Activated CD4-positive, alpha-beta T cell treated with anti-CD3 and anti-CD28 coated beads, Interleukin-2, amount 50 U/mL, for 4 hours (primary cell): ENCODE measurements at regions not wholly inside any gene's neighbourhood (a gene's known extent, or its start where the extent isn't known, plus 50 kb on each side); places are given as distances from the start of the nearest gene placed in this dataset.

Experiments
- DNase-seq, 2 experiments: peaks; one replicate each; pipeline ENCODE4 v3.0.0-alpha.2; 2020

DNA sequence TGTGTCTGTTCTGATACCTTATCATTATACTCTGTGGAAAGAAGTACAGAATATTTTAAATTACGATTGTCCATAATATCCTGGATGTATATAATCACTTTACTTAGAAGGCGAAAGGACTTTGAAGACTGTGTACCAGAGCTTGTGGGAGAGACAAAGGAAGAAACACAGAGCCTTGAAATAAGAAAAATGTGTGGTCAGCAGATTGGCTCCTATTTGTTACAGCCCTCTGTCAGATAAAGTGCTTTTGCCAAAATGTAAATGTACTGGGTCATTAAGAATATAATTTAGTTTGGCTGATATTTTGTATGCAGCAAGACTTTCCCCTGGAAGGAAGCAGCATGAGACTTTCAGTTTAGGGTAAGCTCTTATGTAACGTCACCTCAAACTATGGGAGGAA, 443.1 kb downstream of the CCDC85A start:
- no peak for DNase-seq

DNA sequence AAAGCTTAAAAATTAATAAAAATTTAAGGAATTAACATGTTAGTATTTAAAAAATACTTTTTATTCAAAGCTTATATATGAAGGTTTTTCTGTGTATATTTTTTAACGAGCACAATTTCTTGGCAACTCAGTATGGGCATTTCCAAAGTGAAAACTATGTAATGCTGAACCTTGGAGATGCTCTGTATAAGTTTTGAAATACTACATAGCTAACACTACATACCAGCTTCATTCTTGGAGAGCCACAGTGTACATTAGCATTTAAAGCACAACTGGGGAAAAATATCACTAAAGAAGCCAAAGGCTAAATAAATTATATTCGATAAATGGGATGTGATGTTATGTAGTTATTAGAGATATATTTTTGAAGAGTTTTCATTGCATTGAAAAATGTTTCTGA, 446.5 kb downstream of the CCDC85A start:
- no peak for DNase-seq

DNA sequence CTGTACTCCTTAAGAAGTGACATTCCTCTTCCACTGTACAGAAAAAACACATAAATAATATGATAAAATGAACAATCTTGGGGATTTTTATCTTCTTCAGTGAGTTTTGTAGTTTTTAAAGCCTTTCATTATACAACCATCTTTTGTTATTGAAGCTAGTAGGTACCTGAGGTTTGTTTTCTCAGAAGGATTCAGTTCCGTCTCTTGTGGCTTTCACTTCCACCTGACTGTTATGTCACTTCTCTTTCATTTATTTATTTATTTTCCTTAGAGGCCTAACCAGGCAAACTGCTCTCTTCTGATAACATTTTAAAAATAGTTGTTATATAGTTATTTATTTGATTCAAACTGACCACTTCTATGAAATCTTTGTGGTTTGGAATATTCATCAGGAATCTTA, 464.2 kb downstream of the CCDC85A start:
- DNase-seq: no peak

DNA sequence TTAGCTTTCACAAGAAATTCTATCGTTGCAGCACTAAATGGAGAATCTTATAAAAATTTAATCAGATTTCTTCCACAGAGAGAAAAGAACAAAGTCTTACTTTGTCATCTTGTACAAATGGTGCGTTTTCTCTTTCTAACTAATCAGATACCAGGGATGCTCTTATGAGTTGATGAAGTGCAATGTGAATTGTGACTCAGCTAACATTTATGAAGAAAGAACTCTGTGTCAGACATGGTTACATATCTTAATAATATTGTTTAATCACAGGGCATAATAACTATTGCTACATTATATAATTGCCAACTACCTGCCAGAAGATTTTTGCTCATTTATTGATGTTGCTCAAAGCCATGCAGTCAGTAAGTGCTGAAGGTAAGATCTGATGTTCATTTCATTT, 465.0 kb downstream of the CCDC85A start:
- no peak for DNase-seq

DNA sequence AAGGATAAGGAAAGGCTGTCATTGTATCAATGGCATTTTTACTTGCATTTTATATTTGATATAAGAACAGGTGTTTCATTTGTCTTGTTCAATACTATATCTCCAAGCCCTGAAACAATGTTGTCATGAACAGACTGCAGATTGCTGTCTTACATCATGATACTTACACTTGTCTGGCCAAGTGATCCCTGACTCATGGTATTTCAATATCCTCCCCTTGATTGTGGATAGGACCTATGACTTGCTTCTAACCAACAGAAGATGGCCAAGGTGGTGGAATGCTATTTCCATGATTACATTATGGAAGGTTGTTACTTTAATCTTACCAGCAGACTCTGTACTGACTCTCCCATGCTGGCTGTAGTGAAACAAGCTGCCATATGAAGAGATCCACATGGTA, 471.1 kb downstream of the CCDC85A start:
- DNase-seq: no peak

DNA sequence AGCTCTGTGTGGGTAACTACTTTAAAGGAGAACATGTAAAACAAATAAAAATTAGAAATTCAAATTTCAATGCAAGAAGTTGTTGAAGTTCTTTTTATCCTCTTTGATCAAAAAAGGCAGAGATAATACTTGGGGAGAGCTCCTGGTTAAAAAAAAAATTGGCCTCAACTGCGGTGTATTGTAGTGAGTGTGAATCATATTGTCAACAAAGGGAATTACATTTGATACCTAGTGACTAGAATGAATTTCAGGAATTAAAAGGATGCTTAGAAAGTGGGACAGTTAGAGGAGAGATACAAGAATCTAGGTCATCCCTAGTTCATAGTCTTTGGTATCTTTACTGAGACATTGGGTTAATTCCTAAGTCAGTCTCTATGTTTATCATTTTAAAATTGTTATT, 473.0 kb downstream of the CCDC85A start:
- no peak for DNase-seq

DNA sequence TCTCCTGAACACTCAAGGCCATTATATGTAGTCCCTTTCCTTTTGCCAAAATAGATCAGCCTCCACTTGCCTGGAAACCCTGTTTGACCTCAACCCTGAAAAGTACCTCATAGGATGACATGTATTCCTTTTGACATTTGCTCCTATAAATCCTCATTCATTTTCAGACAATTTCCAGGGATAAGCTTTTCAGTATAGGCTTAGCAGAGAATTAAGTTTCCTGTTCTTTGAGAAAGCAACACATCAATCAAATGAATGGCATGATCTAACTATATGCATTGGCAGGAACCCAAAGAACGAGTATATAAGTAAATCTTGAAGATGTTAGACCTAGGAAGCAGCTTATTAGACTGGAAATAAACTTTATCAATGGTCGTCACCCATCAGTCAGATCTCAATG, 483.0 kb downstream of the CCDC85A start:
- DNase-seq: no peak

DNA sequence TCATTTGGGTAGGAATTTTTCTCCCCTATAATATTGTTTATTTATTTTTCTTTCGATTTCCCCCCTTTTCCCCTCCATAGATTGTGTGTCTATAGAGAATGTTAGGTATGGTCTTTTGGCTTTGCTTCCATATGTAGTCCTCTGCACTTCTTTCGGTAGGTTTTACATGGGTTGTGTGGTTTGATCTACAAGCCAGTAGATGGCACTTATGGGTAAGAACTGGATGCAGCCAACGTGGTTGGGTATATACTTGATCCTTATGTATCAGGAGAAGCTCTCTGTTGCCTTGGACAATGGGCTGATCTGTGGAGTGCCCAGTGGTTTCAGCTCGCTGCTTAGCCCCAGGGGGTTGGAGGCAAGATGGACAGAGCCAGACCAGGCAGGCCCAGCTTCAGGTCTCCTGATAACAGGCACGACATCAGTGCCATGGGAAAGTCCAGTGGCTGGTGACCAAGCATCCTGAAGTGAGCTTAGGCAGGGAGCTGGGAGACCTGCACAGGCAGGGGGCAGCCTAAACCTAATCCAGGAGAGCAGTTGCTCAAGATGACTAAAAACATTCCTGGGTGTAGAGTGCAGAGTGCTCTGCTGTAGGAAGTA, 488.3 kb downstream of the CCDC85A start:
- no peak for DNase-seq

DNA sequence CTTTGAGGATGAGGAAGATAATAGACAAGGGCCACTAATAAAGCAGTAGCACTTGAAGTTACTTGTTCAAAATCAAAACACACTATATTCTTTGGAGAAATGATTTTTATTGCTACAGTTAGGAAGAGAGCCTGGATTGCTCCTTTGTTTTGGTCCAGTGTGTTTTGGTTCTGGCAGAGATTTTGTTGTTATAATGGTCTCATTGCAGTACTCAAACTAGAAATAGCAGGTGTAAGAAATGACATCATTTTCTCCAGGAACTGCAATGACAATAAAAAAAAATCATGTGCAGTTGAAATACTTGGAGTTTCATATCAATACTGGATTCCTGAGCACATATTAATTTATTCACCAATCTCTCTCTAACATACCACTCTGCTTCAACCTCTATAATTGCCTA, 490.3 kb downstream of the CCDC85A start:
- DNase-seq: no peak

DNA sequence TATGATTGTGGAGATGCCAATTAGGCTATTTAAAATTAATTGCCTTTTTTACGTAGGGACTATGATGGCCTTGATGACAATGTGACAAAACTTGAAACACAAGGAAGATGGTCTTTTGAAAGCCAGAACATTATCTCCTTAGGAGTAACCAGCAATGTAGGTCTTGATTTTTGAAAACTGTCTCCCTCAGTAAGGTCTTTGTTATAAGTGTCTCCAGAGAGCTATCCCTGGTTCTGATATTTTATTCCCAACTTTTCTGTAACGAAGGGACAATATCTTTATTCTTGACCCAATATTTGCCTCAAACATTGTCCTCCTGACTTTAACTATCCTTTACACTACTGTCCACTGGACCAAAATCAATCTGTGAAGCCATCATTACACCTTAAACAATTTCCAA, 493.2 kb downstream of the CCDC85A start:
- no peak for DNase-seq

DNA sequence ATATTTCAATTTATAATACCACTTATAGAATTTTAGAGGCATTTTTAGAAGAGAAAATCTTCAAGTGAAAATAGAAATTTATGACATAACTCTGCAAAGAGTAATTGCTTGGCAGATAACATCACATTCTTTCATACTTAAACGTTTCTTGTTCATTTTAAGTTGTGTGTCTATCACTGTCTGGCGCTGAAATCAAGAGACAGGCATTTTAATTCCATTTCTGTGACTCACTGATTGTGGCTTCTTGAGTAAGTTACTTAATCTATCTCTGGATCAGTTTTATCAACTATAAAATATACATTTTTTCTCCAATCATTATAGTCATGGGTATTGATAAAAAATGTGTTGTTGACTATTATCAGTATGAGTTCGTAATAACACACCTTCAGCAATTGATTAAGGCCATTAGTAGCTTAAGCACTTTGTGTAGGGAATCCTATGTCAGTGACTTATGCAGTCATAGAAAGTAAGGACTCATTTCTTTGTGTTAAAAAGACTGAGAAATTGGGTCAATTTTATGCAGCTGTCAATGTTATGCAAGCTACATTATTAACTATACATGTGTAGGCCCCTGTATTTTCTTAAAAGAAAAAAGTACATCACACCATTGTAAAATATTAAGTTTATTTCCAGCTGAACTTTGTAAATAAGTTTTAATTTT, 497.3 kb downstream of the CCDC85A start:
- no peak for DNase-seq

DNA sequence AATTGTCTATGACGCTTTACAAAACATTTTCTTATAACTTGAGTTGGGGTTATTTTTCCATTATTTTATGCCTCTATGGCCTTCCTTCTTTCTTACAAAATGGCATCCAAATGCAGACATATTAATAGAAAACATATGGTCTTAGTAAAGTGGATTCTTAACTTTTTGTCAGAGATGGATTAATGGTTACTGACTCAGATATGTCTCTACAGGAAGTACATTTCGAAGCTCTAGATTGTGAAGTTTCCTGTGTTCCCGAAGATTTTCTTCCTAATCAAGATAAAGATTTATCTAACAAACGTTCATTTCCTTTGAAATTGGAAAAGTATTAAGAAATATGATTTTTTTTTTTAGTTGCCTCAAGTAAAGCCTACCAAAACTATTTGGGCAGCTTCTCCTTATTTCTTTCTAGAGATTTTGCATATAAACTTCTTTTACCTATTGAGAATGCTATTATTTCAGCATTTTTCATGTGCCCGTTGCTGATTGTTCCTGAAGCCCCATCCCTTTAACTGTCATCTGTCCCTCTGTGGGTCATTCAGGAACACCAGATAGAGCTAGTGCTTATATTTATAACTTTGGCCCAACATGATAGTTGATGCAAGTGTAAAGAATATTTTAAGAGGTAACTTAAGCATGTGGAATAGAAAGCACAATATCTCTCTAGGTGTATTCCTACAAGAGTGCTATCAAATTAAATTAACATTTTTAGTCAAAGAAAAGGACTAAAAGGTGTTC, 498.0 kb downstream of the CCDC85A start:
- no peak for DNase-seq

DNA sequence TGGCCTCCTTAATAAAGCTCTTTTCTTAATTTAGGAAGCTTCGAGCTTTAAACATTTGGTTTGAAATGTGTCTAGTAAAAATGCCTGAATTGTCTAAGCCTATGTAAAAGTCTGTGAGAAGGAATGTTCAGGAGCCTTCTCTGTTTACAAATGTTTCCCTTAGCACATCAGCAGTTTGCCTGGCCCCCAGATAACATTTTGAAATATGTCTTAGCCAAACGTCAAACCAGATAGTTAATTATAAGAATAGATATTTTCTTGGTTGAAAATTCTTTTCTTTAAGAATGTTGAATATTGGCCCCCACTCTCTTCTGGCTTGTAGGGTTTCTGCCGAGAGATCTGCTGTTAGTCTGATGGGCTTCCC, 498.6 kb downstream of the CCDC85A start:
- no peak for DNase-seq

DNA sequence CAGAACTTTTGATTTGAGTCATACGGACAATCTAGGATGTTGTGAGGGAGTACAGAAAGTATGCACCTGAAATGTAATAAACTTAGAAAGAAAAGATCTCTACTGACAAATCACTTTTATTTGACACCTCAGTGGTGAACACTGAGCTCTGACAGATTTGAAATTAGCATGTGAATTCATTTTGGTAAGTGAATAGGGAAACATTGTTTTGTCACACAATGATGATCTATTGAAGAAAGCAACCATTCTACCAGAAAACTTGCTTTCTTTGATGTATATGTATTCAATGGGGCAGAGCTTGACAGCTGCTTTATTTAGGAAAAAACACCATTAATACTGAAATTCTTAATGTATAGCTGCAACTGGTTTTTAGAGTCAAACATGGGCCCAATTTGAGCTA, 500.5 kb downstream of the CCDC85A start:
- no peak for DNase-seq

DNA sequence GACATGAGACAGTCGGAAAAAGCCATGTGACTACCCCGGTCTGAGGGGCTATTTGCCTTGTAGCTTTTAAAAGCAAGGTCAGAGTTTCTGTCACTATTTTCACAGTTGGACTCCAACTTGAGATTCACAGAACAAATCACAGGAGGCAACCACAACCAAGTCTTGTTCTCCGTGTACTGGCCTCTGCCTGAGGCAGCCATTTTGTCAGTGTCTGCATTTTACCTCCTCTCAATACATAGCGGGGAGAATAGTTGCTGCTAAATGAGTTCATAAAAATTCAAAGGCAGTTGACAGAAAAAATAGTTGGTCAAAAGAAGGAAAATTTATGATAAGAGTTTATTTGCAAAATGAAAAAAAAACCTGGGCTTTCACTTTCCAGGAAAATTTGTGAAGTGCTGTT, 501.4 kb downstream of the CCDC85A start:
- DNase-seq: no peak

DNA sequence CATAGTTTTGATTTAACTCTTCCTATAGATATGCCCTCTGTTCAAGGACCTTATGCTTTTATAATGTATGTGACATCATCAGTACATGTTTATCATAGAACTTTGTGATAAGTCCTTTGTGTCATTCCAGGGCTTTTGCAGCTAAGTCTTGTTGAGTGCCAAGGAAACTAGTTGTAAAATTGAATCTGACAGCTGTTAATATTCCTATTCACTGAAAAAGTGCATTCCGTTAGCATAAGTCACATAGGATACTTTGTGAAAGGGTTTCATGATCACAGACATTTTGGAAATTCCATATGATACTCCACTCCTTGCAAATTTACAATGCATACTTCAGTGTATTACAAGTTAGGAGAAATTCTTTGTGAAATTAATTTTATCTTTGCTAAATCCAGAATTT, 503.4 kb downstream of the CCDC85A start:
- no peak for DNase-seq

DNA sequence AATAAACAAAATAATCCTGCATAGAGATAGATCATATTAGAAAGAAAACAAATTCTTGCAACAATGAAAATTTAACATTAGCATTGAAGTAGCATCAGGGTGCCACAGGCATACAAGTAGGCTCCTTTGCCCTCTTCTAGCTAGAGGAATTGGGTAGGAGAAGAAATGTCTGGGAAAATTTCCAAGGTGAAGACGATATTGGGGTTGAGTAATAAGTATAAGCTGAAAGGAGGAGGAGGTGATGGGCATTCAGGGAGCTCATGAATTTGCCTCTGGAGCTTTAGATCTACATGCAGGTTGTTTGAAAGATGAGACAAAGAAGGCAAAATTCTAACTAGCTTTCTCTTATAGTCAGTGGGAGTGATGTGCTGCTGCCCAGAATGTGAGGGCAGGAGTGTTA, 504.9 kb downstream of the CCDC85A start:
- no peak for DNase-seq

DNA sequence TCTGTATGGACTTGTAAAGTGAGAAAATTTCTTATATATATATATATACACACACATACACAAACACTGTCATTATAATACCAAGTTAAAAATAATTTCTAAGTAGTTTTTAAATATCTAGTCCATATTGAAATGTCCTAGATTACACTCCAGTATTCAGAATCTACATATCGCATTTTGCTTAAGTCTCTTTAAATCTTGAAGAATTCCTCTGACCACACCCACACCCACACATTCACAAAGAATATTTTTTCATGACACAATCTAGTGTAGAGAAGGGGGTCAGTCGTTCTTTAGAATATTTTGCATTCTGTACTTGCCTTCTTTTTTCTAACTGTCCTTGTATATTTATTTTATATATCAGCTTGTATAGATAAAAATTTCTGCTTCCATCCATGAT, 509.7 kb downstream of the CCDC85A start:
- DNase-seq: no peak

DNA sequence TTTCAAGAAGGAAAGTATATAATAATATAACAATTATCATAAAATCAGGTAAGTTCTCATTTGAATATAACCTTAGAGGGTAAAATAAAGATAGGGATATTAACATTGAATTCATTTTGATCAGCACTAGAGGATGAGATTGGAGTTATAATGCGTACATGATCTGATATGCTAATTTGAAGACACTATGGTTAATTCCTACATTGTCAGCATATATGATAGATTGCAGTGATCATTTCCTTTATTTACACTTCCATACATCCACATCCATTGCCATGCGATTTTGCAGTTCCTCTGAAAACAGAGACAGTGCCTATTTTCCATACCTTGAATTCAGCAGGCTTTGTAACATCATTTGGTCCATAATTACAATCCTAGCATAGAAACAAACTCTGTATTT, 519.2 kb downstream of the CCDC85A start:
- DNase-seq: no peak

DNA sequence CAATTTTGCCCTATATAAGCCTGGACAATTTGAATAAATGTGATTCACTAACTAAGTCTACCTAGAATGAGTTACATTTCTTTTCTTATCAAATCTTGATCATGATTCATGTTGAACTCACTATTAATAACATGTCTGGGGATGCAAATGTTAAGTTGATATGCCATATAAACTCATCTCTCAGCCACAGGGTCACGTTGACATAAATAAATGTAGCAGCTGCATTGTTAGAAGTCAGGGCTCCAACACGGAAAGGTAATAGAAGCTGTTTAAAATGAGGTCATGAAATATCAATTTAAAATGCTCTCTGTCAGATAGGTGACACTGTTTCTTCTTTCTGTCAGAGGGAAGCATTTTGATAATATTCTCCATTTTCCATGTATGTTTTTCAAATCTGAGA, 521.9 kb downstream of the CCDC85A start:
- DNase-seq: no peak

DNA sequence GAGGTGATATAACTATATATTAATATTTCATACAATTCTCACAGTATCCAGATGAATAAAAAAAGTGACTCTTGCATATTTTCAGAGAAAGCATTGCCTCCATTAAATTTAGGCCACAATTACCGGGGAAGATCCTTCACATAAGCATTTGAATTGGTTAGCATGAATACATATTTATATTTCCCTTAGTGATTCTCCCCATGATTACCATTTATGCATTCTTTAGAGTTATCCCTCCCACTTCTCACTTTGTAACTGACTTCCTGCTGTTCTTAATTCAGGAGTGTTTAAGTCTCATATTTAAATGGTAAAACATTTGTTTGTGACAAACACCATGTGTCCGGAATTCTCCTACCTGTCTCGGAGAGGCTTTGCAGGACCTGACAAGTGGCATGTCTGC, 523.4 kb downstream of the CCDC85A start:
- no peak for DNase-seq

DNA sequence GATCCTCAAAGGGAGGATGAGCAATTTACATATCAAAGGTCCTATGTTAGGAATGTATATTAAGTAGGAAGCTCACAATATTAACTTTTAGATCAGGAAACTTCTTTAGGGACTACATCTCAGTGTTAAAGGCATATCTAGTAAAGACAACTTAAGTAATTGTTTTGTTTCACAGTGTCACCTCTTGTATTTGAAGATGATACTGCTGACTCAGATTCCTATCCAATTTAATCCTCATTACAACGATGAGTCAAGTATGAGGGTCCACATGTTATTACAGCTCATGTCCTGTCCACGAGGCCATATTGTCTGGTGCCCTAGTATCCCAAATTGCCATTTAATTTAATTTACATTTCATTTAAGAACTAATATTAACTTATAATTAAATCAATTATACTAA, 523.9 kb downstream of the CCDC85A start:
- no peak for DNase-seq

DNA sequence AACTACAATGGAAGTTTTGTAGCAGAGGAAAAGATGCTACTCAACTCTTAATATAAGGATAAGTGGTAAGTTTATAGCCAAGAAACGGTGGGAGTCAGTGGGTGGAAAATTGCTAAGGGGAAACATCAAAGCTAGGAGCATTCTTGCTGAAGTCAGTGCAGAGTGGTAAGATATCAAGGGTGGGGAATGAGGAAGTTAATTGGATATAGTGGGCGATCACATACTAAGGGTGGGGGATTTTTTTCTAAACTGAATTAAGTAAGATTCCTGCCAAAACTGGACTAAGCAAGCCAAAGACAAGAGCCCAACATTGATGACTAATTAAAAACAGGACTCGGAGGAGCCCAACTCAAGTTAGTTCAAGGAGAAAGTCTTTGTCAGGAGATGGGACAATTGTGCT, 525.4 kb downstream of the CCDC85A start:
- no peak for DNase-seq

DNA sequence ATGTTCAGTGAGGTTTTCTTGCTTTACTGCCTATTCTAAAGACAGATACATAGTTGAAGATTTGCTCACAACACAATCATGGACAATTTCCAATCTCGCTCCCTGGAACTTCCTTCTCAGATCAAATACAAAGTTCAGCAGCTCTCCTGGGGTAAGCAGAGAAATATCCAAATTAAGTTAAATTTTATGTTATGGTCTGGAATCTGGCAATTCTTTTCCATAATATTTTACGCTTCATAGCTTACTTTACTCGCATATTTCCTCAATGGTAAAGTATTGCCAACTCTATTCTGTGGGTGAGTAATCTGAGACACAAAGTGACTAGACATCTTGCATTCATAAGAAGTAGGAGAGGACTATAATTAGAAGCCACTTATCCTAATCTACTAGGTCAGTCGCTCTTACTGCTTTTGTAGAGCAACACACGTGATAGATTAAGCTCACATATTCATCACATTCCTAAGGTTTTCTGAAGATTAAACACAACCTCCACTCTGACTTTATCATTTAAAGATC, 529.4 kb downstream of the CCDC85A start:
- DNase-seq: no peak

DNA sequence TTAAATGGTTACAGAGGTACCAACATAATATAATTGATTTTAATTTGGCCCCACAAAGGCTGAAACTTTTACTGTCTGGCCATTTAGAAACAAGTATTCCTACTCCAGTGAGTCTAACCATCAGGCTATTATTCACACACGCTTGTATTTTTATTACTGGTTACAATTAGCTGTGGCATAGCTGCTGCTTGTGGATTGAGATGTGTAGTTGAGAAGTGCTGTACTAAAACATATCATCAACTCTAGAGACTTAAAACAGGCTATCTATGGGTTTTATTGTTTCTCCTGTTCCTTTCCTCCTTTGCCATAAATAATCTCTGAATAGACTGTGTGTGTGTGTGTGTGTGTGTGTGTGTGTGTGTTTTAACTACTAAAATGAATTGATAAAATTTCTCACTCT, 530.2 kb downstream of the CCDC85A start:
- DNase-seq: no peak
